K562 (cell line): ENCODE measurements at regions not wholly inside any gene's neighbourhood (a gene's known extent, or its start where the extent isn't known, plus 50 kb on each side); places are given as distances from the start of the nearest gene placed in this dataset.

Experiments used
- ATAC-seq: fragments of 200-7000 bp; cut with Tn5 transposase; 3 replicates; pipeline ENCODE4 v1.9.1; 2020; ENCODE audit warnings: moderate library complexity
- BruUV-seq: library from RNA; stranded (reverse); fragments of 400-500 nt; replicated peaks from 2 replicates; lab custom pipeline; 2021; lab: Mats Ljungman, UMichigan
- CTCF ChIA-PET: fragments of 300-600 bp; formaldehyde crosslinking; extraction: SDS; loops from one replicate; lab custom pipeline; 2021; ENCODE audit warnings: low intra/inter-chr PET ratio; lab: Yijun Ruan, JAX
- POLR2A ChIA-PET: fragments of 300-600, 350-650 bp; sonication (Branson Sonifier 250); formaldehyde crosslinking; extraction: SDS; loops from one replicate; lab custom pipeline; 2021; ENCODE audit warnings: antibody characterized with exemption, inconsistent platforms; lab: Yijun Ruan, JAX
- DNase-seq, 4 experiments: peaks; one replicate each; pipeline versions ENCODE4 v3.0.0 to v3.0.0-alpha.2; 2011 to 2018; ENCODE audit warnings: low spot score in 3 of 4, mixed read lengths in 3 of 4; ENCODE audit errors: extremely low read depth in 1 of 4
- FAIRE-seq: peaks from 2 replicates; lab custom pipeline; 2011; peaks lifted over from hg19 to GRCh38; lab: Jason Lieb, UNC
- H2AFZ ChIP-seq: 2 replicates; pipeline ENCODE4 v1.6.0; 2011; ENCODE audit warnings: low read depth, low read length, control low read depth, inconsistent platforms
- H3K27ac ChIP-seq: fragments of 200-600 bp; 3 replicates; pipeline ENCODE4 v1.8.0; 2011; ENCODE audit warnings: low read depth, mild to moderate bottlenecking, control low read depth, inconsistent platforms, low read length, moderate library complexity, mixed read lengths; ENCODE audit errors: extremely low read depth
- H3K27me3 ChIP-seq, 2 experiments: fragments of 300-600 bp in 1 of 2; 2 replicates in 1 of 2; 3 replicates in 1 of 2; pipeline versions ENCODE4 v1.6.0 to v1.8.0; 2011; ENCODE audit warnings: inconsistent platforms in 2 of 2, low read length in 2 of 2, mild to moderate bottlenecking in 1 of 2, mixed read lengths in 1 of 2, moderate library complexity in 1 of 2; ENCODE audit not compliant: control insufficient read depth in 2 of 2, insufficient read depth in 2 of 2
- H3K36me3 ChIP-seq: fragments of 300-600 bp; 3 replicates; pipeline ENCODE4 v1.8.0; 2011; ENCODE audit warnings: mild to moderate bottlenecking, low read length, inconsistent platforms; ENCODE audit not compliant: control insufficient read depth, insufficient read depth
- H3K4me1 ChIP-seq, 2 experiments: fragments of 200-600 bp in 1 of 2; replicated peaks in 1 of 2; 2 replicates in 1 of 2; 3 replicates in 1 of 2; pipeline versions ENCODE4 v1.5.1 to v1.8.0; 2011; ENCODE audit warnings: inconsistent platforms in 2 of 2, low read length in 2 of 2, mild to moderate bottlenecking in 1 of 2, mixed read lengths in 1 of 2, moderate library complexity in 1 of 2; ENCODE audit not compliant: control insufficient read depth in 2 of 2, insufficient read depth in 2 of 2
- H3K4me2 ChIP-seq: 2 replicates; pipeline ENCODE4 v1.6.1; 2011; ENCODE audit warnings: low read length, control low read depth, inconsistent platforms, mixed read lengths; ENCODE audit not compliant: insufficient read depth
- H3K4me3 ChIP-seq: fragments of 200-600 bp; sonication (generic), shearing (Covaris generic); 2 replicates; pipeline ENCODE4 v1.5.1; 2016; ENCODE audit warnings: control low read depth, inconsistent platforms
- H3K79me2 ChIP-seq: fragments of 200-600 bp; 3 replicates; pipeline ENCODE4 v1.8.0; 2011; ENCODE audit warnings: low read length, inconsistent platforms; ENCODE audit not compliant: control insufficient read depth, insufficient read depth
- H3K9ac ChIP-seq, 2 experiments: 2 replicates each; pipeline versions ENCODE4 v1.6.0 to v1.6.1; 2011; ENCODE audit warnings: low read depth in 2 of 2, low read length in 2 of 2, control low read depth in 1 of 2, inconsistent platforms in 1 of 2, mild to moderate bottlenecking in 1 of 2, mixed read lengths in 1 of 2; ENCODE audit not compliant: insufficient read depth in 1 of 2
- H3K9me1 ChIP-seq: one replicate; pipeline ENCODE4 v1.6.0; 2011; ENCODE audit warnings: inconsistent platforms, mild to moderate bottlenecking, low read length, moderate library complexity; ENCODE audit not compliant: control insufficient read depth, insufficient read depth
- H3K9me3 ChIP-seq: replicated peaks from 2 replicates; pipeline ENCODE4 v1.5.1; 2011; ENCODE audit warnings: low read depth, low read length, inconsistent platforms; ENCODE audit not compliant: control insufficient read depth, insufficient read depth
- H4K20me1 ChIP-seq: replicated peaks from 2 replicates; pipeline ENCODE4 v1.6.1; 2011; ENCODE audit warnings: low read length, inconsistent platforms, mixed read lengths; ENCODE audit not compliant: control insufficient read depth, insufficient read depth
- ATF7 ChIP-seq: fragments of 450-650 bp; IDR thresholded peaks from 2 replicates; pipeline ENCODE4 v1.7.1; 2014; ENCODE audit warnings: mild to moderate bottlenecking, moderate library complexity
- CSDE1 ChIP-seq, 2 experiments: fragments of 450-650 bp; IDR thresholded peaks; 2 replicates each; pipeline ENCODE4 v1.6.1; 2016; ENCODE audit warnings: mild to moderate bottlenecking in 1 of 2
- CUX1 ChIP-seq: fragments of 200-800 bp; sonication (Bioruptor generic); IDR thresholded peaks from 2 replicates; pipeline ENCODE4 v1.6.1; 2016; ENCODE audit warnings: missing genetic modification characterization, missing compliant biosample characterization
- E2F4 ChIP-seq: sonication (generic); formaldehyde crosslinking; IDR thresholded peaks from 2 replicates; pipeline ENCODE4 v1.8.0; 2022; ENCODE audit warnings: mild to moderate bottlenecking, low read depth, missing genetic modification reagents
- FOXK1 ChIP-seq: sonication (generic); formaldehyde crosslinking; IDR thresholded peaks from 2 replicates; pipeline ENCODE4 v1.8.0; 2022; ENCODE audit warnings: missing genetic modification reagents, mild to moderate bottlenecking, borderline replicate concordance
- GTF2E2 ChIP-seq: fragments of 200-800 bp; sonication (Bioruptor generic); IDR thresholded peaks from 2 replicates; pipeline ENCODE4 v1.6.1; 2016; ENCODE audit warnings: missing genetic modification characterization, missing compliant biosample characterization
- HMGXB4 ChIP-seq: sonication (generic); formaldehyde crosslinking; IDR thresholded peaks from 2 replicates; pipeline ENCODE4 v1.8.1; 2023; ENCODE audit warnings: mild to moderate bottlenecking, missing genetic modification reagents
- OTX1 ChIP-seq: fragments of 450-650 bp; formaldehyde crosslinking; IDR thresholded peaks from 2 replicates; pipeline ENCODE4 v1.4.0; 2022; ENCODE audit warnings: mild to moderate bottlenecking
- PRMT5 ChIP-seq: sonication (generic); formaldehyde crosslinking; IDR thresholded peaks from 2 replicates; pipeline ENCODE4 v1.5.0; 2020; ENCODE audit warnings: missing genetic modification reagents
- PTBP1 ChIP-seq: fragments of 200-400 bp; formaldehyde crosslinking; IDR thresholded peaks from 2 replicates; pipeline ENCODE4 v1.6.1; 2017; ENCODE audit warnings: low read depth, low read length
- RBFOX2 ChIP-seq: fragments of 200-400 bp; formaldehyde crosslinking; IDR thresholded peaks from 2 replicates; pipeline ENCODE4 v1.6.1; 2017; ENCODE audit warnings: low read depth, mild to moderate bottlenecking, low read length, moderate library complexity
- SMAD1 ChIP-seq: fragments of 150-350 bp; IDR thresholded peaks from 2 replicates; pipeline ENCODE4 v1.6.1; 2014; ENCODE audit warnings: low read length, low read depth; ENCODE audit not compliant: partially characterized antibody
- SREBF2 ChIP-seq: sonication (generic); formaldehyde crosslinking; IDR thresholded peaks from 2 replicates; pipeline ENCODE4 v1.4.0; 2020; ENCODE audit warnings: mild to moderate bottlenecking, missing genetic modification reagents
- THAP7 ChIP-seq: fragments of 250-450 bp; sonication (Bioruptor Pico); IDR thresholded peaks from 2 replicates; pipeline ENCODE4 v1.5.0; 2021
- WGBS: fragments of 100-300 bp; shearing (Covaris generic); methylation state at CpG from one replicate; pipeline ENCODE4 v1.1.6; 2016; ENCODE audit warnings: low coverage, mixed read lengths; ENCODE audit not compliant: insufficient coverage; ENCODE audit errors: missing lambda C conversion rate; 5-methylcytosine and 5-hydroxymethylcytosine counted together
- in situ Hi-C: fragments of 300-500 bp; cut with MboI; formaldehyde crosslinking; loops from 4 replicates; pipeline ENCODE4 v1.15.0; 2018; ENCODE audit warnings: inconsistent platforms, mixed read lengths
- intact Hi-C: fragments of 100-400 bp; cut with micrococcal nuclease; formaldehyde crosslinking; loops from 2 replicates; pipeline ENCODE4 v1.14.2; 2022

GRCh38 chr13:111415246-111415645 is 94.8 kb downstream of the TEX29 start (continued):
- no peak for TF ChIP-seq PTBP1
- TF ChIP-seq FOXK1 (CRISPR knock-in tag), result no peak
- no peak for TF ChIP-seq PRMT5 (CRISPR knock-in tag)
- TF ChIP-seq, all 486 proteins: peak for 0

- Histone ChIP-seq H3K27me3 (peaks cover 2 to 61% of the 10 kb centered on the region in 2 experiments; a peak in 4 of 5 replicates), H3K79me2 (no peaks in the 10 kb centered on the region), H3K9me3 (no peaks in the 10 kb centered on the region), H3K4me1 (no peaks in the 10 kb centered on the region), H4K20me1 (no peaks in the 10 kb centered on the region), H3K4me2 (no peak overlapping the region), H3K9ac (no peak overlapping the region), H3K4me3 (no peak overlapping the region), H2AFZ (no peak overlapping the region), H3K9me1 (no peaks in the 10 kb centered on the region), H3K27ac (no peak overlapping the region), H3K36me3 (no peaks in the 10 kb centered on the region)
- ATAC-seq (no peak), DNase-seq (no peak), FAIRE-seq (no peak)
- in situ Hi-C loops, result no loop called here
- TF ChIP-seq THAP7 (no peak), RBFOX2 (no peak), OTX1 (CRISPR knock-in tag) (no peak), HMGXB4 (CRISPR knock-in tag) (no peak), GTF2E2 (tag) (no peak), E2F4 (CRISPR knock-in tag) (no peak), SMAD1 (no peak), CUX1 (no peak), SREBF2 (CRISPR knock-in tag) (no peak), ATF7 (no peak), CSDE1 (IDR thresholded peaks at IDR 0.05) (no peak)
- 0% methylated on average over 1 of the region's 1 CpG for WGBS
- ChIA-PET CTCF (no interaction called here), POLR2A (no interaction called here)
- intact Hi-C loops, result no loop called here
- BruUV-seq, result no TSS peak
These were observed 95.3 kb downstream of the TEX29 start for GRCh38 chr13:111415765-111416164.
